K562 (cell line): ENCODE measurements at regions not wholly inside any gene's neighbourhood (a gene's known extent, or its start where the extent isn't known, plus 50 kb on each side); places are given as distances from the start of the nearest gene placed in this dataset.

Experiments used
- ESRRA ChIP-seq: fragments of 450-650 bp; IDR thresholded peaks from 2 replicates; pipeline ENCODE4 v1.6.1; 2014; ENCODE audit warnings: low read depth, mild to moderate bottlenecking, moderate library complexity, borderline replicate concordance
- POLR2AphosphoS5 ChIP-seq: IDR thresholded peaks from 2 replicates; pipeline ENCODE4 v1.6.1; 2011; ENCODE audit warnings: mild to moderate bottlenecking, low read depth, low read length, moderate library complexity; ENCODE audit not compliant: control insufficient read depth, insufficient read depth
- TF ChIP-seq, protein P1 (sequence below), 3 experiments: IDR thresholded peaks in 2 of 3; conservative IDR thresholded peaks in 1 of 3; 2 replicates each; pipeline ENCODE4 v1.5.1; 2011 to 2012; ENCODE audit warnings: low read length in 3 of 3, mild to moderate bottlenecking in 3 of 3, control low read depth in 2 of 3, improper control_type of control experiment in 1 of 3, inconsistent platforms in 1 of 3, low read depth in 1 of 3, mixed read lengths in 1 of 3, moderate library complexity in 1 of 3; ENCODE audit not compliant: insufficient read depth in 2 of 3
- TF ChIP-seq, protein P2 (sequence below): sonication (generic); formaldehyde crosslinking; IDR thresholded peaks from 2 replicates; pipeline ENCODE4 v1.9.0; 2022; ENCODE audit warnings: mild to moderate bottlenecking, missing genetic modification reagents

DNA sequence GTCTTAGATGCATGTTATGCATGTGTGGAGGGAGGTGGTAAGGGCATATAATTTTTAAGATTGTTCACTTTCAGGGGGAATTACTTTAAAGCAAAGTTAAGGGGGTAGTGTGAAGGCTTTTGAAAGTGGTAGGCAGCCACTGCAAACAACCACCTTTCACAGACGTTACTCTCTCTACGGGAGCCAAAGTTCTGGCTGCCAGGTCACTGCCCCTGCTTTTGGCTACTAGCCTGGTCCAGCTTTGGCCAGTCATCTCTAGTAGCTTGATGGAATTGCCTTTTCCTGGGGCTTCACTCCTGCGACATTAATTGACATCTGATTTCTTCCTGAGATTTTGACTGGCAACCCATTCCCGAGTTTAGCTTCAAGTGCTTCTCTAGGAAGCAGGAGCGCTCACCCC, 397.5 kb downstream of the CDH11 start:
- TF ChIP-seq, protein P1, sequence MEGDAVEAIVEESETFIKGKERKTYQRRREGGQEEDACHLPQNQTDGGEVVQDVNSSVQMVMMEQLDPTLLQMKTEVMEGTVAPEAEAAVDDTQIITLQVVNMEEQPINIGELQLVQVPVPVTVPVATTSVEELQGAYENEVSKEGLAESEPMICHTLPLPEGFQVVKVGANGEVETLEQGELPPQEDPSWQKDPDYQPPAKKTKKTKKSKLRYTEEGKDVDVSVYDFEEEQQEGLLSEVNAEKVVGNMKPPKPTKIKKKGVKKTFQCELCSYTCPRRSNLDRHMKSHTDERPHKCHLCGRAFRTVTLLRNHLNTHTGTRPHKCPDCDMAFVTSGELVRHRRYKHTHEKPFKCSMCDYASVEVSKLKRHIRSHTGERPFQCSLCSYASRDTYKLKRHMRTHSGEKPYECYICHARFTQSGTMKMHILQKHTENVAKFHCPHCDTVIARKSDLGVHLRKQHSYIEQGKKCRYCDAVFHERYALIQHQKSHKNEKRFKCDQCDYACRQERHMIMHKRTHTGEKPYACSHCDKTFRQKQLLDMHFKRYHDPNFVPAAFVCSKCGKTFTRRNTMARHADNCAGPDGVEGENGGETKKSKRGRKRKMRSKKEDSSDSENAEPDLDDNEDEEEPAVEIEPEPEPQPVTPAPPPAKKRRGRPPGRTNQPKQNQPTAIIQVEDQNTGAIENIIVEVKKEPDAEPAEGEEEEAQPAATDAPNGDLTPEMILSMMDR (IDR thresholded peaks at IDR 0.05 in 2 of 3, conservative IDR thresholded peaks at IDR 0.05 in 1 of 3; ENCODE audit: insufficient read depth in 2 of 3, low read depth in 1 of 3, low read length in 3 of 3), result no peak
- TF ChIP-seq POLR2AphosphoS5, result no peak
- TF ChIP-seq ESRRA, result no peak
- TF ChIP-seq, protein P2, sequence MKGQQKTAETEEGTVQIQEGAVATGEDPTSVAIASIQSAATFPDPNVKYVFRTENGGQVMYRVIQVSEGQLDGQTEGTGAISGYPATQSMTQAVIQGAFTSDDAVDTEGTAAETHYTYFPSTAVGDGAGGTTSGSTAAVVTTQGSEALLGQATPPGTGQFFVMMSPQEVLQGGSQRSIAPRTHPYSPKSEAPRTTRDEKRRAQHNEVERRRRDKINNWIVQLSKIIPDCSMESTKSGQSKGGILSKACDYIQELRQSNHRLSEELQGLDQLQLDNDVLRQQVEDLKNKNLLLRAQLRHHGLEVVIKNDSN (CRISPR knock-in tag), result no peak
